Fibroblast of skin of left quadriceps (primary cell): ENCODE measurements at regions not wholly inside any gene's neighbourhood (a gene's known extent, or its start where the extent isn't known, plus 50 kb on each side); places are given as distances from the start of the nearest gene placed in this dataset.

Experiments used
- DNase-seq, 2 experiments: peaks; one replicate each; pipeline ENCODE4 v3.0.0-alpha.2; 2013; ENCODE audit warnings: low read depth in 2 of 2

- DNase-seq: no peak
Observed at GRCh38 chr1:59055908-59056719, 240.8 kb upstream of the FGGY start.

DNA sequence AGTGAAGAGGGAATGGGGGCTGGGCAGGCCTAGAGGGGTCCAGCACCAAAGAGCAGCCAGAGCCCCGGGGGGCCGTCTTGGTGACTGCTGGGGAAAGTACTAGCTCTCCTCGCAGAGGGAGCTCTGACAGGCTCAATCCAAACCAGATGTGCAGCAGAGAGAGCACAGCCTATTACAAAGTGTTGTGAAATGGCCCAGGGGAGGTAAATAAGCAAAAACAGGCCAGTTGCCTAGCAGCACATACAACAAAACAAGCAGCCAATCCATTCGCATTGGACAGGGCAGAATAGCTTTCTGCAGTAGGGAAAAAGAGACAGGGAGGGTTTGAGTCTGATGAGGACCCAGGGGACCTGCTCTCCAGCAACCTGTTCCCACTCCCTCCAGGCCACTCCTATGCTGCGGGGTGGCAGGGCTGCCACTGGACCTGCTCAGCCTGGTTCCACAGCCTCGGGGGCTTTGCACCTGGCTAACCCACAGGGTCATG lies 239.6 kb upstream of the FGGY start:
- DNase-seq: peak; percentile 98

GRCh38 chr1:59057796-59058195 lies 239.1 kb upstream of the FGGY start:
- no peak for DNase-seq

GRCh38 chr1:59058665-59059439 lies 238.0 kb upstream of the FGGY start:
- no peak for DNase-seq

GRCh38 chr1:59061876-59062275 lies 235.0 kb upstream of the FGGY start:
- peak; percentile 69 to 73 for DNase-seq

DNA sequence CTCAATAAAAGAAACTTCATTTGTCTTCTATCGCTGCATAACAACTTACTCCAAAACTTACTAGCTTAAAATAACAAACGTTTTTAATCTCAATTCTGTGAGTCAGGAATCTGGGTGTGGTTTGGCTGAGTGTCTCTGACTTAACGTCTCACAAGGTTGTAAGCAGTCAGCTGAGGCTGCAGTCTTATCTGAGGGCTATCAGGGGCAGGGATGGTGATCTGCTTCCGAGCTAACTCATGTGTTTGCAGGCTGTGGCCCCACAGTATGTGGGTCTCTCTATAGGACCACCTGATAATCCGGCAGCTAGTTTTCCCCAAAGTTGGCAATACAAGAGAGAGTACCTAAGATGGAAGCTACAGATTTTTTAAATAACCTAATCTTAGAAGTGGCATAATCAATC lies 234.2 kb upstream of the FGGY start:
- no peak for DNase-seq

- no peak for DNase-seq
Observed at GRCh38 chr1:59063501-59063900, 233.4 kb upstream of the FGGY start.

DNA sequence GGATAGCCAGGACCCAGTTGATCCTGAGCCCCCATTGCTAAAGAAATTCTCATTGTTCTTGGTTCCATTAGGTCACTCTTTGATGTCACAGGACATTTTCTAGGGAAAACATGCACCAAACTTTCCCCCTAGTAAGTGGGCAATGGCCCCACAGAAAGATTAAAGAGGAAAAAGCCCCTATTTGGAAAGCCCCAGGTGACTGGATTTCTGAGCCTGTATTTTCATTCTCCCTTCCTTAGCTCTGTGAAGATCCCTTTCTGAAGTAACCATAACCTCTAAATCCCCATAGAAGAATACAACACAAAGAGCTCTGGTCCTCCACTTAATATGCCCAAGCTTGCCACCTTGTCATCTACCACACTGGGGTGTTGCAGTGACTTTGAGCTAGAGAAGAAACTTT lies 232.3 kb upstream of the FGGY start:
- no peak for DNase-seq

- no peak for DNase-seq
Observed at GRCh38 chr1:59066236-59066635, 230.7 kb upstream of the FGGY start.

- no peak for DNase-seq
Observed at GRCh38 chr1:59070610-59071009, 226.3 kb upstream of the FGGY start.

- DNase-seq: no peak
Observed at GRCh38 chr1:59071289-59071688, 225.6 kb upstream of the FGGY start.

GRCh38 chr1:59071876-59072582 lies 224.9 kb upstream of the FGGY start:
- no peak for DNase-seq

DNA sequence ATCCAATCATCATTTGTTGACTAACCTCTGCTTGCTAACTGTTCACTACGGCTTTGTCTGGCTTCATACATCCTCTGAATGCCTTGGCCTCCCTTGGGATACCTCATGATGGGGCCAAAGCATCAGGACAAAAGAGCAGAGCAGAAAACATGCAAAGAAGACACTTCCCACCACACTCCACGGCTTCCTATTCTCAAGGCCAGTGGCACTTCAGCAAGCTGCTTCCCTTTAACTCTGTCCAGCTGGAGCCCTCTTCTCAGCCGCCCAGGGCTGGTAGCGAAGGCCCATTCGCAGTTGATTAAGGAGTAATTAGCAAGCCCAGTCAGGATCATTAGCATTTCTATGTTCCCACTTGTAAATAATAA lies 224.3 kb upstream of the FGGY start:
- DNase-seq: no peak

DNA sequence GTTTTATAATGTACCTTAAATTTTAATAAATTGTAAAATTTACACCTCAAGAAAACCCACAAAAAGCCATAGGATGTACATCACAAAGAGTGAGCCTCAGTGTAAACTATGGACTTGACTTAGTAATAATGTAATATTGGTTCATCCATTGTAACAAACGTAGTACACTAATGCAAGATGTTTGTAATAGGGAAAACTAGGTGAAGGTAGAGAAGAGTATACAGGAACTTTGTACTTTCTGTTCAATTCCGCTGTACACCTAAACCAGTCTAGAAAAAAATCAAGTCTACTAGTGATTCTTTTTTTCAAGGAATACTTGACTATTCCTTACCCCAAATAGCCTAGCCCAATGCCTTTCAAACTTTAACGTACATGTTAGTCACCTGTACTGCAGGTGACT lies 222.3 kb upstream of the FGGY start:
- no peak for DNase-seq

GRCh38 chr1:59075021-59075420 lies 221.9 kb upstream of the FGGY start:
- DNase-seq: no peak

- DNase-seq: no peak
Observed at GRCh38 chr1:59076612-59077011, 220.3 kb upstream of the FGGY start.

DNA sequence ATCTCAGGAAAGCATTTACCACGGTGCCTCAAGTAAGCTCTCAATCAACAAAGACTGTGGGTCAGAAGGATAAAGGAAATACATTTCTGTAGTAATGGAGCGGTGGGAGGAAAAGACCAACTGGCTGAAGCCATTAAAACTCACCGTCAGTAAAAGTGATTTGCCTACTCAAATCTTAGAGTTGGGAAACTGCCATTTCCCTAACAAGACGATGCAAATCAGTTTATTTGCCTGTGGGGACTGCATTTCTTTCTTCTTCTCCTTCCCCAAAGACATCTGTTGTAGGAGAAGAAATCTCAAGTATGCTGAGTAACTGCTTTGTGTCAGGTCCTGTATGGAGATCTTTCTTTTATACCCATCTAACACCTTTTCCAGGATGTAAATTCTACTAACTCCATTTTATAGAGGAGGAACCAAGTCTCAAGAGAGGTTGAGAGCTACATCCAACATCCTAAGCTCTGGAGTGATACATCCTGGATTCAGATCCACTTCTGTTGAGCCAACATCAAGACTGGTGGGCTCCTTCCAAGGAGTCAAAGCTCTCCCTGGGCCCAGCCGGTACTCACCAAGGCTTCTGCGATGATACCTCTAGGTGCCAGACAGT lies 219.3 kb upstream of the FGGY start:
- DNase-seq: no peak

DNA sequence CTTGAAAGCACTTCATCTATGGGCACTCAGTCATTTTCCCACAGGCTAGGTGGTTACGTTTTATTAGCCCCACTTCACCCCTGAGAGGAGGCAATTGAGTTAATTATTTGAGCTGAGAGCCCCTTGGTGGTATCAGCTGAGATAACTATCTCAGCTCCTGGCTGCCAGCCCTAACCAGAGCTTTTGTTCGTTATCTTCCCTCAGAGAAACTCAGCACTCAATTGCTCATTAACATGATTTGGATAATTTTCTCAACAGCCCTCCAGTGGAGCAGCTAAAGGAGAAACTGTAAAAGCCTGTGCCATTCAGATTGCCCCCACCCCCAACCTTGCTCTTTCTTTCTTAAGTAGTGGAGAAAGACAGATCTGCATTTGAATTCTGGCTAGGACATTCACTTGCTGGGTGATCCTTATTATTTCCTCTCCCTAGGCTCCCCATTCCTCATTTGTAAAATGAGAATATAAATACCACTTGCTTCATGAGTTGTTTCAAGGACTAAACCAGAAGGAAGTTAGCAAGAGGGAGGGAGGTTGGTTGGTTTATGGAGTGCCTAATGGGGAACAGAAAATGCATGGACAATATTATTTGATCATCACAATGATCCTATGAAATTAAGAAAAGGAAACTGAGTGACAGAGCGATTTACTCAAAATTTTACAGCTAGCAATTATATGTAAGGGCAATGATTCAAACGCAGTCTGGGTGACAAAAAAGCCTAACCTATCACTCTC lies 218.7 kb upstream of the FGGY start:
- no peak for DNase-seq

- DNase-seq: no peak
Observed at GRCh38 chr1:59078866-59079265, 218.0 kb upstream of the FGGY start.

DNA sequence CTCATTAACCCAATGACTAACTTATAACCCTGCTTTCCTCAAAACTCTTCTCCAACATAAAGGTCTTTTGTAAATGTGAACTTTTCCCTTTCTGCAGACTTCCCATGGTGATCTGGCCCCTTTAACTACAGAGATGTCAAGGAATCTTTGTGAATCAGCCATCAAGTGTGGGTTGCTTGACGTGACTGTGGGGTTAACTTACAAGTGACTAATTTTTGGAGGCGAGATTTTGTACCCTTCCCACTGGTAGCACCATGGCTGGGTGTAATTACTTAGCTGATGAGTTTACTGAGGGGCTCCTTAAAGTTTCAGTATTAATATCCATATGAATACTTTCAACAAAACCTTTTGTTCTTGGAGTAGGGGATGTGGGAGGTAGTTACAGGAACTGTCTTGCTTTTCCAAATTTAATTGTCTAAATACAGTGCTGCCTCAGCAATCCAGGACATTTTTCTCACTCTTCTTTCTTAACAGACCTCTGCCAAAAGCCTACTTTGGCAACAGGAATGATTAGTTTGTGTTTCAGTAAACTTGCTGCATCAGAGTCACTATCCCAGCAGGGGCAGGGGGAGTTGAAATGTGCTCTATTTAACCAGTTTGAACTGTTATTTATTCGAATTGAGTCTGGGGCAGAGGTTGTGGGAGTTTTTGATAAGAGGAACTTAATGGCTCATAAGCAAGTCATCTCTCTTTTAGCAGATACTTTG lies 217.3 kb upstream of the FGGY start:
- no peak for DNase-seq

DNA sequence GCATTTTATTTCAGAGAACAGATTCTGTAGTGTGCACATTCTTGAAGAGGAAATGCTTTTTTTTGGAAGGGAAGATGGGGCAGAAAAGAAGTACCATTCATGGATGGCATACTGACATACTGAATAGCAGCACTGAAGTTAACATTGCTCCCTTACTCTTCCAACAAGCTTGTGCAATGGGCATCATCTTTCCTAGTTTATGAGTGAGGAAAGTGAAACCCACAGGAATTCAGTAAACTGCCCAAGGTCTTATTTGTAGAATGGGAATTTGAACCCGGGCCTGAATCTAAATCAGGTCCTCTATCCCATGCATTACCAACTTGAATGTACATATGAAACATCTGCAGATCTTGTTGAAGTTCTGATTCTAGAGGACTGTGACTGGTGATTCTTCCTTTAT lies 215.7 kb upstream of the FGGY start:
- no peak for DNase-seq
